Upper lobe of right lung (tissue), 1 donor: ENCODE measurements at regions not wholly inside any gene's neighbourhood (a gene's known extent, or its start where the extent isn't known, plus 50 kb on each side); places are given as distances from the start of the nearest gene placed in this dataset.

Source experiments
- ATAC-seq: fragments of 200-7000 bp; cut with Tn5 transposase; one replicate; pipeline ENCODE4 v1.9.1; 2020; ENCODE audit warnings: mild to moderate bottlenecking, moderate library complexity
- DNase-seq: peaks from one replicate; pipeline ENCODE4 v3.0.0-alpha.2; 2020
- H3K27ac ChIP-seq: fragments of 200-600 bp; one replicate; pipeline ENCODE4 v1.8.0; 2022
- H3K27me3 ChIP-seq: fragments of 200-600 bp; one replicate; pipeline ENCODE4 v1.8.0; 2022; ENCODE audit warnings: mild to moderate bottlenecking
- H3K36me3 ChIP-seq: fragments of 200-600 bp; one replicate; pipeline ENCODE4 v1.8.0; 2022
- H3K4me1 ChIP-seq: fragments of 200-600 bp; one replicate; pipeline ENCODE4 v1.8.0; 2022
- H3K4me3 ChIP-seq: fragments of 200-600 bp; one replicate; pipeline ENCODE4 v1.8.0; 2022; ENCODE audit warnings: mild to moderate bottlenecking
- H3K9me3 ChIP-seq: fragments of 200-600 bp; one replicate; pipeline ENCODE4 v1.8.0; 2022
- CTCF ChIP-seq: fragments of 200-600 bp; IDR thresholded peaks from one replicate; pipeline ENCODE4 v1.8.0; 2022; ENCODE audit warnings: antibody characterized with exemption
- intact Hi-C: fragments of 100-400 bp; cut with DNase I; formaldehyde crosslinking; loops from one replicate; pipeline ENCODE4 v1.11.0; 2022
- donor health status: DM: no; HTN: yes; CAD: no; lungs with severe emphysema.

DNA sequence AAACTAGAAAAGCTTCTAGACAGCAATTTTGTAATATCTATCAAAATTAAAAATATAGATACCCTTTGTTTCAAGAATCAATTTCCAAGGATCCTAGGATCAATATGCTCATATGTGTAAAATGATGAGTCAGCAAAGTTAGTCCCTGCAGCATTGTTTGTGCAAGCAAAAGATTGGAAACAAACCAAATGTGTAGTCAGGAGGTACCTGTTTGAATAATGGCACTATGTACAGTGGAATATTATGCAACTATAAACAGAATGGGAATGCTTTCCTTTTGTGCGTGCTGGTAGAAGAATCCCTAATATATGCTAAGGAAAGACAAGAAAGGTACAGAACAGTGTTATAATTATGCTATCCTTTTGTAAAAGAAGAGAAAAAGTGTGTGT lies 58.5 kb upstream of the PJA2 start:
- intact Hi-C loops: no loop called here
- ATAC-seq: no peak

GRCh38 chr5:109467058-109467457 lies 57.3 kb upstream of the PJA2 start:
- Histone ChIP-seq H3K27me3 (no peaks in the 10 kb centered on the region), H3K27ac (no peak overlapping the region), H3K9me3 (no peaks in the 10 kb centered on the region), H3K4me1 (peaks cover 4% of the 10 kb centered on the region), H3K4me3 (no peak overlapping the region), H3K36me3 (no peaks in the 10 kb centered on the region)
- no peak for TF ChIP-seq CTCF
- intact Hi-C loops: no loop called here
- no peak for DNase-seq
- ATAC-seq: no peak

More for the DNA sequence above, 58.5 kb upstream of the PJA2 start:
- H3K27me3 ChIP-seq: no peaks in the 10 kb centered on the region
- H3K9me3 ChIP-seq: no peaks in the 10 kb centered on the region
- H3K36me3 ChIP-seq: no peaks in the 10 kb centered on the region
- peaks cover 4% of the 10 kb centered on the region for H3K4me1 ChIP-seq
- DNase-seq: no peak
- TF ChIP-seq CTCF: no peak
- H3K27ac ChIP-seq: no peak overlapping the region
- no peak overlapping the region for H3K4me3 ChIP-seq
